HepG2 (cell line): ENCODE measurements at regions not wholly inside any gene's neighbourhood (a gene's known extent, or its start where the extent isn't known, plus 50 kb on each side); places are given as distances from the start of the nearest gene placed in this dataset.

Source experiments
- ATAC-seq: fragments of 200-7000 bp; cut with Tn5 transposase; 3 replicates; pipeline ENCODE4 v1.9.1; 2020; ENCODE audit warnings: mild to moderate bottlenecking, moderate library complexity
- BruUV-seq: library from RNA; stranded (reverse); fragments of 400-500 nt; replicated peaks from 2 replicates; lab custom pipeline; 2021; lab: Mats Ljungman, UMichigan
- CTCF ChIA-PET: fragments of 300-600 bp; formaldehyde crosslinking; extraction: SDS; loops from one replicate; lab custom pipeline; 2021; ENCODE audit warnings: low total read pairs, inconsistent platforms, low intra/inter-chr PET ratio; lab: Yijun Ruan, JAX
- POLR2A ChIA-PET: fragments of 350-600 bp; sonication (Branson Sonifier 250); formaldehyde crosslinking; loops from one replicate; lab custom pipeline; 2020; ENCODE audit warnings: antibody characterized with exemption, inconsistent platforms; lab: Yijun Ruan, JAX
- DNase-seq: peaks from one replicate; pipeline ENCODE4 v3.0.0-alpha.2; 2015; ENCODE audit warnings: low spot score
- FAIRE-seq: peaks from 3 replicates; lab custom pipeline; 2011; peaks lifted over from hg19 to GRCh38; lab: Jason Lieb, UNC
- H2AFZ ChIP-seq: one replicate; pipeline ENCODE4 v1.6.1; 2011; ENCODE audit warnings: low read length, inconsistent platforms
- H3K27ac ChIP-seq: fragments of 300-600 bp; 3 replicates; pipeline ENCODE4 v1.8.0; 2011; ENCODE audit warnings: mixed run types, mild to moderate bottlenecking, mixed read lengths, low read length, inconsistent platforms; ENCODE audit not compliant: insufficient read depth; ENCODE audit errors: extremely low read length
- H3K27me3 ChIP-seq, 2 experiments: fragments of 200-600 bp in 1 of 2; 2 replicates in 1 of 2; 3 replicates in 1 of 2; pipeline versions ENCODE4 v1.6.0 to v1.8.0; 2011; ENCODE audit warnings: low read length in 2 of 2, mild to moderate bottlenecking in 2 of 2, moderate library complexity in 2 of 2, inconsistent platforms in 1 of 2; ENCODE audit not compliant: insufficient read depth in 2 of 2, control insufficient read depth in 1 of 2
- H3K36me3 ChIP-seq, 2 experiments: fragments of 200-600 bp in 1 of 2; replicated peaks in 1 of 2; 2 replicates in 1 of 2; 3 replicates in 1 of 2; pipeline versions ENCODE4 v1.5.1 to v1.8.0; 2011; ENCODE audit warnings: low read length in 2 of 2, inconsistent platforms in 1 of 2; ENCODE audit not compliant: insufficient read depth in 2 of 2, control insufficient read depth in 1 of 2
- H3K4me1 ChIP-seq: 2 replicates; pipeline ENCODE4 v1.5.1; 2012; ENCODE audit warnings: low read length, inconsistent platforms; ENCODE audit not compliant: insufficient read depth
- H3K4me2 ChIP-seq: 2 replicates; pipeline ENCODE4 v1.6.0; 2011; ENCODE audit warnings: low read depth, low read length, inconsistent platforms
- H3K4me3 ChIP-seq, 3 experiments: fragments of 200-600 bp in 1 of 3; sonication (generic), shearing (Covaris generic) in 1 of 3; replicated peaks in 1 of 3; 2 replicates each; pipeline ENCODE4 v1.5.1; 2011 to 2016; ENCODE audit warnings: low read length in 3 of 3, inconsistent platforms in 2 of 3, low read depth in 2 of 3, mild to moderate bottlenecking in 2 of 3, control low read depth in 1 of 3, mixed read lengths in 1 of 3; ENCODE audit not compliant: insufficient read depth in 1 of 3
- H3K79me2 ChIP-seq: one replicate; pipeline ENCODE4 v1.6.1; 2011; ENCODE audit warnings: low read length, inconsistent platforms; ENCODE audit not compliant: insufficient read depth
- H3K9ac ChIP-seq: 2 replicates; pipeline ENCODE4 v1.6.0; 2011; ENCODE audit warnings: mild to moderate bottlenecking, low read depth, low read length, inconsistent platforms; ENCODE audit not compliant: insufficient read depth
- H3K9me3 ChIP-seq: 2 replicates; pipeline ENCODE4 v1.5.1; 2012; ENCODE audit warnings: mild to moderate bottlenecking, low read length
- H4K20me1 ChIP-seq: 2 replicates; pipeline ENCODE4 v1.6.0; 2011; ENCODE audit warnings: inconsistent platforms, mild to moderate bottlenecking, low read length, moderate library complexity; ENCODE audit not compliant: insufficient read depth
- PATZ1 ChIP-seq: sonication (generic); formaldehyde crosslinking; IDR thresholded peaks from 2 replicates; pipeline ENCODE4 v1.4.0; 2020; ENCODE audit warnings: missing genetic modification reagents
- PITX1 ChIP-seq: sonication (generic); formaldehyde crosslinking; IDR thresholded peaks from 2 replicates; pipeline ENCODE4 v1.5.1; 2020; ENCODE audit warnings: mild to moderate bottlenecking, missing genetic modification reagents
- POLR2A ChIP-seq, 2 experiments: IDR thresholded peaks; 2 replicates each; pipeline ENCODE4 v1.6.1; 2011; ENCODE audit warnings: low read depth in 2 of 2, low read length in 2 of 2, mild to moderate bottlenecking in 1 of 2, moderate library complexity in 1 of 2; ENCODE audit not compliant: insufficient read depth in 1 of 2
- SMAD3 ChIP-seq: sonication (generic); formaldehyde crosslinking; IDR thresholded peaks from 2 replicates; pipeline ENCODE4 v1.4.0; 2020; ENCODE audit warnings: missing genetic modification reagents
- SOX13 ChIP-seq, 3 experiments: fragments of 450-650 bp in 1 of 3; sonication (generic) in 1 of 3; formaldehyde crosslinking in 1 of 3; IDR thresholded peaks in 2 of 3; conservative IDR thresholded peaks in 1 of 3; 2 replicates each; pipeline versions ENCODE4 v1.5.0 to v1.6.1; 2016 to 2020; ENCODE audit warnings: antibody characterized with exemption in 1 of 3, mild to moderate bottlenecking in 1 of 3, missing compliant biosample characterization in 1 of 3, missing genetic modification reagents in 1 of 3, moderate library complexity in 1 of 3
- SPEN ChIP-seq: sonication (generic); formaldehyde crosslinking; IDR thresholded peaks from 2 replicates; pipeline ENCODE4 v1.5.1; 2020; ENCODE audit warnings: low read depth, mild to moderate bottlenecking, missing genetic modification reagents
- SRSF4 ChIP-seq: fragments of 200-400 bp; formaldehyde crosslinking; IDR thresholded peaks from one replicate; pipeline ENCODE4 v1.6.1; 2018; ENCODE audit warnings: mild to moderate bottlenecking, low read depth, low read length, moderate library complexity; ENCODE audit not compliant: poor library complexity, severe bottlenecking
- ZNF124 ChIP-seq: sonication (generic); formaldehyde crosslinking; IDR thresholded peaks from 2 replicates; pipeline ENCODE4 v1.4.0; 2020; ENCODE audit warnings: missing genetic modification reagents
- ZNF280D ChIP-seq: sonication (generic); formaldehyde crosslinking; IDR thresholded peaks from 2 replicates; pipeline ENCODE4 v1.5.1; 2020; ENCODE audit warnings: mild to moderate bottlenecking, missing genetic modification reagents
- ZNF383 ChIP-seq: sonication (generic); formaldehyde crosslinking; IDR thresholded peaks from 2 replicates; pipeline ENCODE4 v1.4.0; 2020; ENCODE audit warnings: missing genetic modification reagents, mild to moderate bottlenecking, borderline replicate concordance
- ZNF484 ChIP-seq: sonication (generic); formaldehyde crosslinking; IDR thresholded peaks from 2 replicates; pipeline ENCODE4 v1.5.1; 2020; ENCODE audit warnings: mild to moderate bottlenecking, low read depth, missing genetic modification reagents, borderline replicate concordance
- ZNF503 ChIP-seq: sonication (generic); formaldehyde crosslinking; IDR thresholded peaks from 2 replicates; pipeline ENCODE4 v1.4.0; 2020; ENCODE audit warnings: missing genetic modification reagents
- ZNF543 ChIP-seq: sonication (generic); formaldehyde crosslinking; IDR thresholded peaks from 2 replicates; pipeline ENCODE4 v1.4.0; 2020; ENCODE audit warnings: mild to moderate bottlenecking, missing genetic modification reagents
- ZNF674 ChIP-seq: sonication (generic); formaldehyde crosslinking; IDR thresholded peaks from 2 replicates; pipeline ENCODE4 v1.5.0; 2020; ENCODE audit warnings: low read depth, mild to moderate bottlenecking, missing genetic modification reagents
- ZNF891 ChIP-seq: sonication (generic); formaldehyde crosslinking; IDR thresholded peaks from 2 replicates; pipeline ENCODE4 v1.5.0; 2020; ENCODE audit warnings: mild to moderate bottlenecking, missing genetic modification reagents
- WGBS: methylation state at CpG from one replicate; pipeline ENCODE4 v1.1.6; 2017; ENCODE audit warnings: low lambda C conversion rate; 5-methylcytosine and 5-hydroxymethylcytosine counted together
- in situ Hi-C: cut with HindIII; loops from 2 replicates; pipeline ENCODE4 v1.10.0; 2017; ENCODE audit warnings: low pct_unique_long_range_greater_than_20kb; ENCODE audit not compliant: extremely low pct_ligation_motif_present
- intact Hi-C: fragments of 100-400 bp; cut with micrococcal nuclease; formaldehyde crosslinking; loops from one replicate; pipeline ENCODE4 v1.10.0; 2022; ENCODE audit not compliant: unreplicated experiment

GRCh38 chr2:18172607-18173006 is 294.1 kb downstream of the KCNS3 start:
- in situ Hi-C loops, result no loop called here
- BruUV-seq, result no TSS peak

More at GRCh38 chr2:18172607-18173006, 294.1 kb downstream of the KCNS3 start:
- ChIA-PET POLR2A (no interaction called here), CTCF (no interaction called here)
- no peak for FAIRE-seq
- Histone ChIP-seq H3K79me2 (no peaks in the 10 kb centered on the region), H3K4me2 (no peak overlapping the region), H3K27ac (no peak overlapping the region), H3K9ac (no peak overlapping the region), H3K4me1 (no peaks in the 10 kb centered on the region), H3K9me3 (no peaks in the 10 kb centered on the region), H3K4me3 (no peak overlapping the region), H2AFZ (no peak overlapping the region), H3K27me3 (no peaks in the 10 kb centered on the region), H4K20me1 (no peaks in the 10 kb centered on the region), H3K36me3 (no peaks in the 10 kb centered on the region)
- no peak for DNase-seq
- no peak for ATAC-seq
- intact Hi-C loops, result no loop called here
- no peak for TF ChIP-seq POLR2A (IDR thresholded peaks at IDR 0.05; ENCODE audit: insufficient read depth in 1 of 2, low read depth in 2 of 2, low read length in 2 of 2)
- TF ChIP-seq ZNF383 (CRISPR knock-in tag), result no peak
- TF ChIP-seq SOX13 (IDR thresholded peaks at IDR 0.05), result no peak
- TF ChIP-seq SOX13 (CRISPR knock-in tag; conservative IDR thresholded peaks at IDR 0.05 in 1 of 2, IDR thresholded peaks at IDR 0.05 in 1 of 2), result no peak
- TF ChIP-seq ZNF543 (CRISPR knock-in tag), result no peak
- no peak for TF ChIP-seq ZNF503
- no peak for TF ChIP-seq PATZ1
- no peak for TF ChIP-seq PITX1 (CRISPR knock-in tag)
- no peak for TF ChIP-seq ZNF484
- TF ChIP-seq SPEN (CRISPR knock-in tag), result no peak
- TF ChIP-seq SMAD3 (CRISPR knock-in tag), result no peak
- TF ChIP-seq ZNF891 (CRISPR knock-in tag), result no peak
- TF ChIP-seq ZNF280D, result no peak
- no peak for TF ChIP-seq ZNF674
- TF ChIP-seq SRSF4, result no peak
- no peak for TF ChIP-seq ZNF124 (CRISPR knock-in tag)
- WGBS, result 9% methylated on average over 2 of the region's 2 CpGs
